Middle frontal gyrus (tissue), 1 donor: ENCODE measurements at regions not wholly inside any gene's neighbourhood (a gene's known extent, or its start where the extent isn't known, plus 50 kb on each side); places are given as distances from the start of the nearest gene placed in this dataset.
"Not testable (repeated sequence)": the region's sequence is repeated elsewhere in the genome, so short reads cannot be mapped to it uniquely, and the experiment has no call there.

Experiments used
- DNase-seq: peaks from one replicate; pipeline ENCODE4 v3.0.0-alpha.2; 2015; ENCODE audit warnings: low spot score; ENCODE audit errors: extremely low spot score

GRCh38 chr12:75944097-75944904 is 87.3 kb downstream of the PHLDA1 start:
- DNase-seq = no peak

- no peak for DNase-seq
Observed at GRCh38 chr12:75943730-75944096, 87.9 kb downstream of the PHLDA1 start.

- DNase-seq = not testable (repeated sequence)
Observed at GRCh38 chr12:75941661-75942060, 89.9 kb downstream of the PHLDA1 start.

GRCh38 chr12:75939016-75939642 is 92.4 kb downstream of the PHLDA1 start:
- DNase-seq = no peak

GRCh38 chr12:75938189-75938588 is 93.4 kb downstream of the PHLDA1 start:
- DNase-seq = no peak

GRCh38 chr12:75937486-75937885 is 94.1 kb downstream of the PHLDA1 start:
- no peak for DNase-seq

GRCh38 chr12:75936515-75937440 is 94.8 kb downstream of the PHLDA1 start:
- DNase-seq = no peak

- no peak for DNase-seq
Observed at GRCh38 chr12:75935539-75936242, 95.9 kb downstream of the PHLDA1 start.

- DNase-seq = no peak
Observed at GRCh38 chr12:75933101-75933500, 98.5 kb downstream of the PHLDA1 start.

GRCh38 chr12:75932241-75932640 is 99.3 kb downstream of the PHLDA1 start:
- DNase-seq = no peak

- no peak for DNase-seq
Observed at GRCh38 chr12:75923964-75924666, 107.5 kb downstream of the PHLDA1 start.

GRCh38 chr12:75922944-75923642 is 108.5 kb downstream of the PHLDA1 start:
- DNase-seq = no peak

GRCh38 chr12:75921622-75922289 is 109.8 kb downstream of the PHLDA1 start:
- no peak for DNase-seq

- no peak for DNase-seq
Observed at GRCh38 chr12:75917715-75918114, 113.9 kb downstream of the PHLDA1 start.

- no peak for DNase-seq
Observed at GRCh38 chr12:75917083-75917482, 114.5 kb downstream of the PHLDA1 start.

GRCh38 chr12:75913502-75914351 is 117.8 kb downstream of the PHLDA1 start:
- DNase-seq = no peak

GRCh38 chr12:75909714-75910656 is 121.6 kb downstream of the PHLDA1 start:
- no peak for DNase-seq
